ENCODE measurements at regions not wholly inside any gene's neighbourhood (a gene's known extent, or its start where the extent isn't known, plus 50 kb on each side); places are given as distances from the start of the nearest gene placed in this dataset.

- POLR2A ChIA-PET (ENCODE audit: unreplicated experiment), result no interaction called here
- BruUV-seq (replicated peaks), result no TSS peak
- Histone ChIP-seq H3K27ac (ENCODE audit: low read length) (no peak overlapping the region), H3K4me2 (ENCODE audit: low read length) (no peak overlapping the region), H3F3A (ENCODE audit: low read length, unreplicated experiment) (no peaks in the 10 kb centered on the region), H3K27me3 (ENCODE audit: low read length) (no peaks in the 10 kb centered on the region), H3K9ac (ENCODE audit: low read length) (no peak overlapping the region), H3K36me3 (ENCODE audit: low read depth, low read length) (no peaks in the 10 kb centered on the region), H4K20me1 (ENCODE audit: low read length) (no peaks in the 10 kb centered on the region), H3K4me1 (ENCODE audit: insufficient read depth, low read length) (no peaks in the 10 kb centered on the region), H2AFZ (ENCODE audit: low read length) (no peak overlapping the region), H3K9me2 (replicated peaks; ENCODE audit: low read length) (no peaks in the 10 kb centered on the region), H3K9me3 (ENCODE audit: low read length) (no peaks in the 10 kb centered on the region), H3K79me2 (ENCODE audit: low read length) (no peaks in the 10 kb centered on the region), H3K4me3 (ENCODE audit: low read length) (no peak overlapping the region)
- intact Hi-C loops (cut with micrococcal nuclease), result no loop called here
- ATAC-seq (no peak), DNase-seq (no peak)
- CTCF ChIA-PET, result no interaction called here
- TF ChIP-seq EZH2phosphoT487 (IDR thresholded peaks at IDR 0.05; ENCODE audit: borderline replicate concordance, low read length), result no peak
- no peak for TF ChIP-seq CTCF (conservative IDR thresholded peaks at IDR 0.05; ENCODE audit: low read depth, low read length)
- TF ChIP-seq EZH2 (IDR thresholded peaks at IDR 0.05; ENCODE audit: low read length, unreplicated experiment), result no peak
Measured at GRCh38 chr18:39489431-39489830, 1923.8 kb upstream of the CELF4 start.

- DNase-seq (no peak), ATAC-seq (no peak)
- H4K20me1 ChIP-seq (ENCODE audit: low read length), result no peaks in the 10 kb centered on the region
- H3K79me2 ChIP-seq (ENCODE audit: low read length), result no peaks in the 10 kb centered on the region
- H3K4me3 ChIP-seq (ENCODE audit: low read length), result no peak overlapping the region
- H3K9me2 ChIP-seq (replicated peaks; ENCODE audit: low read length), result no peaks in the 10 kb centered on the region
- no peaks in the 10 kb centered on the region for H3F3A ChIP-seq (ENCODE audit: low read length, unreplicated experiment)
- no peak overlapping the region for H3K9ac ChIP-seq (ENCODE audit: low read length)
- no peak overlapping the region for H2AFZ ChIP-seq (ENCODE audit: low read length)
- H3K9me3 ChIP-seq (ENCODE audit: low read length), result no peaks in the 10 kb centered on the region
- H3K4me2 ChIP-seq (ENCODE audit: low read length), result no peak overlapping the region
- no peaks in the 10 kb centered on the region for H3K36me3 ChIP-seq (ENCODE audit: low read depth, low read length)
- no peak overlapping the region for H3K27ac ChIP-seq (ENCODE audit: low read length)
- intact Hi-C loops (cut with micrococcal nuclease), result no loop called here
- H3K27me3 ChIP-seq (ENCODE audit: low read length), result no peaks in the 10 kb centered on the region
- TF ChIP-seq EZH2 (IDR thresholded peaks at IDR 0.05; ENCODE audit: low read length, unreplicated experiment) (no peak), CTCF (conservative IDR thresholded peaks at IDR 0.05; ENCODE audit: low read depth, low read length) (no peak), EZH2phosphoT487 (IDR thresholded peaks at IDR 0.05; ENCODE audit: borderline replicate concordance, low read length) (no peak)
- POLR2A ChIA-PET (ENCODE audit: unreplicated experiment), result no interaction called here
- CTCF ChIA-PET, result no interaction called here
- no TSS peak for BruUV-seq (replicated peaks)
- no peaks in the 10 kb centered on the region for H3K4me1 ChIP-seq (ENCODE audit: insufficient read depth, low read length)
Measured at GRCh38 chr18:39487932-39488331, 1922.3 kb upstream of the CELF4 start.

- BruUV-seq (replicated peaks), result no TSS peak
Measured at GRCh38 chr18:39486268-39486667, 1920.7 kb upstream of the CELF4 start.

More at GRCh38 chr18:39486268-39486667, 1920.7 kb upstream of the CELF4 start:
- Histone ChIP-seq H3K79me2 (ENCODE audit: low read length) (no peaks in the 10 kb centered on the region), H3F3A (ENCODE audit: low read length, unreplicated experiment) (no peaks in the 10 kb centered on the region), H3K9ac (ENCODE audit: low read length) (no peak overlapping the region), H4K20me1 (ENCODE audit: low read length) (no peaks in the 10 kb centered on the region), H3K27ac (ENCODE audit: low read length) (no peak overlapping the region), H3K9me3 (ENCODE audit: low read length) (no peaks in the 10 kb centered on the region), H3K9me2 (replicated peaks; ENCODE audit: low read length) (no peaks in the 10 kb centered on the region), H2AFZ (ENCODE audit: low read length) (no peak overlapping the region), H3K4me1 (ENCODE audit: insufficient read depth, low read length) (no peaks in the 10 kb centered on the region), H3K4me3 (ENCODE audit: low read length) (no peak overlapping the region), H3K4me2 (ENCODE audit: low read length) (no peak overlapping the region), H3K27me3 (ENCODE audit: low read length) (no peaks in the 10 kb centered on the region), H3K36me3 (ENCODE audit: low read depth, low read length) (no peaks in the 10 kb centered on the region)
- DNase-seq, result no peak
- POLR2A ChIA-PET (ENCODE audit: unreplicated experiment), result no interaction called here
- intact Hi-C loops (cut with micrococcal nuclease), result no loop called here
- CTCF ChIA-PET, result no interaction called here
- ATAC-seq, result no peak
- TF ChIP-seq CTCF (conservative IDR thresholded peaks at IDR 0.05; ENCODE audit: low read depth, low read length) (no peak), EZH2 (IDR thresholded peaks at IDR 0.05; ENCODE audit: low read length, unreplicated experiment) (no peak), EZH2phosphoT487 (IDR thresholded peaks at IDR 0.05; ENCODE audit: borderline replicate concordance, low read length) (no peak)
